GM12891 (cell line): ENCODE measurements at regions not wholly inside any gene's neighbourhood (a gene's known extent, or its start where the extent isn't known, plus 50 kb on each side); places are given as distances from the start of the nearest gene placed in this dataset.

Experiments used
- DNase-seq: peaks from one replicate; pipeline ENCODE4 v3.0.0; 2011; ENCODE audit warnings: low spot score; ENCODE audit not compliant: insufficient read length
- FAIRE-seq: peaks from 2 replicates; lab custom pipeline; 2011; peaks lifted over from hg19 to GRCh38; lab: Jason Lieb, UNC
- PAX5 ChIP-seq: IDR thresholded peaks from 2 replicates; pipeline ENCODE4 v1.6.1; 2011; ENCODE audit warnings: low read length, moderate library complexity, mild to moderate bottlenecking; ENCODE audit not compliant: insufficient read depth, severe bottlenecking
- POLR2A ChIP-seq: IDR thresholded peaks from 2 replicates; pipeline ENCODE4 v1.6.1; 2011; ENCODE audit warnings: low read depth, low read length, control low read depth
- POLR2AphosphoS5 ChIP-seq: IDR thresholded peaks from 2 replicates; pipeline ENCODE4 v1.6.1; 2011; ENCODE audit warnings: low read depth, low read length, control low read depth
- POU2F2 ChIP-seq: IDR thresholded peaks from 2 replicates; pipeline ENCODE4 v1.6.1; 2011; ENCODE audit warnings: low read depth, mild to moderate bottlenecking, control low read depth, low read length, moderate library complexity
- SPI1 ChIP-seq: IDR thresholded peaks from 2 replicates; pipeline ENCODE4 v1.6.1; 2011; ENCODE audit warnings: low read depth, low read length, control low read depth
- TAF1 ChIP-seq: IDR thresholded peaks from 2 replicates; pipeline ENCODE4 v1.6.1; 2011; ENCODE audit warnings: low read depth, low read length, control low read depth

- DNase-seq (no peak), FAIRE-seq (no peak)
- no peak for TF ChIP-seq POLR2A
- no peak for TF ChIP-seq POU2F2
Observed at GRCh38 chr21:21762855-21763254, 764.6 kb downstream of the NCAM2 start.

DNA sequence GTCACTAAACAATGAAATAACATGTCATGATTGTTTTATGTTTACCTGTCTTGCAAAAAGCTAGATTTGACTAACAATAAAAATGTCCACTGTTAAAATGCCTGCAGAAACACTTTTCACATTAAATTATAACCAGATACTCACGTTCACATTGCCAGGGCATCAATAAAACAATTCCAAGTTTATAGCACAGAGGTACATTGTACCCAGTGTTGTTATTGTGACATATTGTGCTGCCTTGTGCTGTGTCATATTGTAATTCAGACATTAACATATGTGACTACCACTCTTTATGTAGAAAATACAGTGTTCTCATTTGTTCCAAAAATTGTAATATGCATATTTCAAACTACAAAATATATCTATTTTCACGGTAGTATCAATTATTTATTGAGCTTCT, 766.1 kb downstream of the NCAM2 start:
- TF ChIP-seq POLR2A = no peak
- no peak for TF ChIP-seq PAX5
- no peak for TF ChIP-seq SPI1
- no peak for TF ChIP-seq POU2F2
- FAIRE-seq (no peak), DNase-seq (no peak)

- TF ChIP-seq SPI1 = no peak
- TF ChIP-seq POU2F2 = no peak
- TF ChIP-seq POLR2A = no peak
- no peak for TF ChIP-seq PAX5
- no peak for TF ChIP-seq POLR2AphosphoS5
- no peak for TF ChIP-seq TAF1
- no peak for DNase-seq
- FAIRE-seq = no peak
Observed at GRCh38 chr21:21767276-21767675, 769.1 kb downstream of the NCAM2 start.

- FAIRE-seq (no peak), DNase-seq (no peak)
- no peak for TF ChIP-seq POLR2A
- TF ChIP-seq PAX5 = no peak
- TF ChIP-seq POLR2AphosphoS5 = no peak
- no peak for TF ChIP-seq TAF1
- TF ChIP-seq POU2F2 = no peak
- TF ChIP-seq SPI1 = no peak
Observed at GRCh38 chr21:21788591-21788990, 790.4 kb downstream of the NCAM2 start.

DNA sequence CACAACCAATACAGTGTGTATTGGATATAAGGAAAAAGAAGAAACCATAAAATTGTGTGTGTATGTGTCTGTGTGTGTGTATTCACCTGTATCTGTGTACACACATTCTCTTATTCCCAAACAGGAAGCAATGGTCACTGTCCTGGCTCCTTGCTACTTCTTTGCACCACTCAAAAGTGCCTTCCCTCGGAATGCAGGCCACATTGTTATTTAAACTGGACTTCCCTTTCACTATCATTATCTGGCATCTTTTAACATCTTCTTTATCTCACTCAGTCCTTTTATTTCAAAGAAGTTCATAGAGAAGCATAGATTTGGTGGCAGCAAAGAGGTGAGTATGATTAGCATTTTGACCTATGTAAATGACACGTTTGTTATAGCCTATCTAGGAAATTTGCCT, 803.7 kb downstream of the NCAM2 start:
- DNase-seq (no peak), FAIRE-seq (no peak)
- TF ChIP-seq POLR2A = no peak
- TF ChIP-seq PAX5 = no peak
- no peak for TF ChIP-seq SPI1
- TF ChIP-seq POLR2AphosphoS5 = no peak
- TF ChIP-seq TAF1 = no peak
- TF ChIP-seq POU2F2 = no peak

DNA sequence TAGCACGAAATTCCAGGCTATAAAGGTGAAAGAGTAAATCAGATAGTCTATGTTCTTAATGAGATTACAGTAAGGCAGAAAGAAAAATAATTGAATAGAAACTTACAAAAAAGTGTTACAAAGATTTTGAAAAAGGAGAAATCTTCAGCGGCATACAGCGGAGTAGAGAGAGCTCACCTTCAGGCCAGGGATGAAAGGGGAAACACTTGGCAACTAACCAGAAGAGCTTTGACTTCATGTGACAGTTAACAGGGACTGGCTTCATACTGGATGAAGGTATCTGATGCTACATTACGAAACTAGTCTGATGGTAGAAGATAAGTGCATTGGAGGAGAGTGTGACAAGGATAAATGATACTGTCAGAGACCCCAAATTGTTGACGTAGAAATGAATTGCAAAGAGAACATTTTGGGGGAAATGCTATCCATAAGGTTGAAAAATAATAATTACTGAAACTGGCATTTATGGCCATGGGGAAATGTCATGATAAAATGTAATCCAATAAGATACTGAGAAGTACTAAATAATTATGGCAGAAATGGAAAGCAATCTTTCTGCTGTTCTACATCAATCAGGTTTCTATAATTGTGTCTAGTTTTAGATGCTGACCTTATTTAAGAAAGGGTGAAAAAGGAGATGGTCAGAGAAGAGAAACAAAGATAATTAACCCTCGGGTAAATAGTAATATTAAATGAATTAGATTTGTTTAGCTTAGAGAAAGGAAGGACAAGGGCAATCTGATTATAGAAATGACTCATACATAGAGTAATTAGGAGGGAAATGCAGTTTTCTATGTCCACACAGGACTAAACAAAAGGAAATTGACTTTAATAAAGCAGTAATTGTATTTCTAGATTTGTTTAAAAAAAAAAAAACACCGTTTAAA, 808.7 kb downstream of the NCAM2 start:
- FAIRE-seq (no peak), DNase-seq (no peak)
- TF ChIP-seq PAX5 (no peak), POLR2AphosphoS5 (no peak), SPI1 (no peak), POLR2A (no peak), POU2F2 (no peak), TAF1 (no peak)

DNA sequence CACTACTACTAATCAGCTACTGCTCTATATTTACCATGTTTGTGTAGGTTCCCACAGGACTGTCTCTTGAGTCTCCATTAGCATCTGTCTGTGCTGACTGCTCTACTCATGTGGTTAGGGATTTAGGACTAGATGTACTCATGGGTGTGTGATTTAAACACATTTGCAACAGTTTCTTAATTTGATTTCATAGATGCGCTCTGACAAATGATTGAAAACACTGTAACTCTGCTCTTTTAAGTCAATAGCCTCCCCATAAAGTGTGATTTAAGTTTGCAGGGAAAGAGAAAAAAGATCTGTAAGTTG, 809.3 kb downstream of the NCAM2 start:
- TF ChIP-seq TAF1 = no peak
- TF ChIP-seq POLR2AphosphoS5 = no peak
- no peak for TF ChIP-seq POLR2A
- TF ChIP-seq POU2F2 = no peak
- FAIRE-seq = no peak

DNA sequence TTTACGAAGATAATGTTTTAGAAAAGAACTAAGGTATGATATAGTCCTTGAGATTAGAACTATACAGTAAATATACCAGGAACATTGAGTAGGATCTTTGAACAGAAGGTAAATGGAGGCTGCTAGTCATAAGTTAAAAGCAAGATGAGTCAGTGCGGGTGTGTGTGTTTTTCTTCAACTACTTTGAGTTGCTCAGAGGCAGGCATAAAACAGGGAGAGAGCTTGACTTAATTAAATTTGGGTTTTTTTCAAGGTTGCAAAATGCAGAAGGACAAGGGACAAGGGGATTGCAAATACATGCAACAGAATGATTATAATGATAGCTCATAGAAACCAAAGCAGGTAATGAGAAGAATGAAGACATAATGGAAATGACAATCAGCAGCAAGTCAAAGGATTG, 815.1 kb downstream of the NCAM2 start:
- FAIRE-seq = no peak
- no peak for TF ChIP-seq POLR2AphosphoS5
- TF ChIP-seq PAX5 = no peak
- TF ChIP-seq POLR2A = no peak
- no peak for TF ChIP-seq TAF1
- TF ChIP-seq POU2F2 = no peak
- no peak for TF ChIP-seq SPI1

More for the DNA sequence above, 809.3 kb downstream of the NCAM2 start:
- no peak for DNase-seq

DNA sequence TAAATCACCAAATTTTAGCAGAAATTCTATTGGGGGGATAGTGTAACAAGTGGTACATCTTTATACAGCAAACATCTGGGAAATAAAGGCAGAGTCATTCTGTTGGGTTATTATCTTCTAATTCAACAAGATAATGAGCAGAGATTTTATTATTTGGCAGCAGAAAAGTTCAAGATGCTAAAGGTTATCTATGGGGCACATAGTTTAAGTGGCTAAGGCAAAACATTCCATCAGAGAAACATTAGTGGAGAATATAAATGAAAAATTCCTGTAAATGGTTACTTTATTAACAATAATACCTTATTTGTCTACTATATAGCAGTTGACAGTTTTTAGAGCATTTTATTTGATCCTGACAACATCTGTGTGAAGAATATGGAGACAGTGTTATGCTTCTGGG, 815.7 kb downstream of the NCAM2 start:
- TF ChIP-seq POLR2A = no peak
- TF ChIP-seq PAX5 = no peak
- no peak for TF ChIP-seq TAF1
- TF ChIP-seq POLR2AphosphoS5 = no peak
- TF ChIP-seq SPI1 = no peak
- TF ChIP-seq POU2F2 = no peak
- FAIRE-seq (no peak), DNase-seq (no peak)

More for the DNA sequence above, 815.1 kb downstream of the NCAM2 start:
- no peak for DNase-seq

DNA sequence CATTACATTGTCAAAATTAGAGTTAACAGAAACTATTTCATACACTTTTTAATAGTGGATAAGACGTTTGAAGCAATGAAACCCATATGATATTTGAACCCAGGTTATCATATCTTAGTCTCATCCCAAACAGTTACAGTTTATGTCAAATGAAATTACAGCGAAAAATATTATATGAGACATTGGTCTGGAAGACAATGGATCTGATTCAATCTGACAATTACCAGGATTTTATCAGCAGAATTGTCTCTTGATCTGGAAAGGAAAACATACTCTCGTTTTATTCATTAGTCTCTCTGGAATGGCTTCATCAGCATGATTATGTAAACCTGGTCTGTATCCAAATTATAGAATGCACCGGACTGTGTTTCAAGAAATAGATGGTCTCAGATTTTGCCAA, 818.6 kb downstream of the NCAM2 start:
- no peak for DNase-seq
- no peak for FAIRE-seq
- no peak for TF ChIP-seq POLR2A
- no peak for TF ChIP-seq POLR2AphosphoS5
- no peak for TF ChIP-seq TAF1
- TF ChIP-seq POU2F2 = no peak
- no peak for TF ChIP-seq SPI1

GRCh38 chr21:21818898-21819297, 820.7 kb downstream of the NCAM2 start:
- FAIRE-seq = no peak
- TF ChIP-seq TAF1 (no peak), POU2F2 (no peak), SPI1 (no peak), POLR2AphosphoS5 (no peak), POLR2A (no peak), PAX5 (no peak)
- DNase-seq = no peak
